ENCODE measurements at regions not wholly inside any gene's neighbourhood (a gene's known extent, or its start where the extent isn't known, plus 50 kb on each side); places are given as distances from the start of the nearest gene placed in this dataset.

GRCh38 chr1:219345953-219346352 lies 172.3 kb downstream of the LYPLAL1 start:
- Histone ChIP-seq H3K4me1 (replicated peaks in 1 of 4; ENCODE audit: control insufficient read depth in 3 of 4, insufficient read depth in 4 of 4, low read length in 3 of 4) (no peaks in the 10 kb centered on the region), H2AK5ac (ENCODE audit: low read depth, low read length) (no peak overlapping the region), H3K36me3 (ENCODE audit: control insufficient read depth in 2 of 4, insufficient read depth in 4 of 4, low read length in 3 of 4) (no peaks in the 10 kb centered on the region; a peak in 1 of 8 replicates), H3K9ac (replicated peaks in 1 of 4; ENCODE audit: extremely low read depth in 1 of 4, low read depth in 3 of 4, low read length in 3 of 4) (no peak overlapping the region), H3K27me3 (replicated peaks in 1 of 4; ENCODE audit: control insufficient read depth in 3 of 4, extremely low read depth in 1 of 4, insufficient read depth in 3 of 4, low read length in 3 of 4) (no peaks in the 10 kb centered on the region), H3K56ac (replicated peaks; ENCODE audit: insufficient read length, low read depth, low read length) (no peak overlapping the region), H3K4me2 (ENCODE audit: insufficient read depth in 1 of 2, low read depth in 2 of 2, low read length in 2 of 2) (no peak overlapping the region), H4K20me1 (replicated peaks in 1 of 2; ENCODE audit: control insufficient read depth in 1 of 2, insufficient read depth in 2 of 2, low read length in 2 of 2) (no peaks in the 10 kb centered on the region), H3K27ac (ENCODE audit: low read depth, low read length) (no peak overlapping the region), H3K79me1 (ENCODE audit: low read depth, low read length) (no peaks in the 10 kb centered on the region), H2AFZ (ENCODE audit: low read length) (no peak overlapping the region), H4K5ac (ENCODE audit: insufficient read length, low read depth, low read length) (no peak overlapping the region), H3K9me3 (ENCODE audit: insufficient read depth in 2 of 2, low read depth in 1 of 2, low read length in 1 of 2) (peaks cover 13 to 16% of the 10 kb centered on the region in 2 experiments), H3K79me2 (ENCODE audit: control insufficient read depth in 1 of 2, insufficient read depth in 2 of 2, low read length in 2 of 2) (no peaks in the 10 kb centered on the region), H3K23me2 (ENCODE audit: low read depth, low read length) (no peaks in the 10 kb centered on the region), H3K23ac (ENCODE audit: insufficient read length) (no peak overlapping the region), H2BK12ac (ENCODE audit: low read depth, low read length) (no peak overlapping the region), H2BK120ac (replicated peaks; ENCODE audit: low read depth, low read length) (no peak overlapping the region), H2BK15ac (ENCODE audit: low read length) (no peak overlapping the region), H3K14ac (ENCODE audit: insufficient read length) (no peak overlapping the region), H3K4ac (replicated peaks; ENCODE audit: insufficient read length, low read depth, low read length) (no peak overlapping the region), H3K18ac (ENCODE audit: extremely low read depth, low read length) (no peak overlapping the region), H4K8ac (ENCODE audit: extremely low read depth, insufficient read depth, low read length) (no peak overlapping the region), H2BK20ac (ENCODE audit: low read length) (no peak overlapping the region), H4K91ac (replicated peaks; ENCODE audit: insufficient read length, low read length) (no peak overlapping the region), H2BK5ac (ENCODE audit: low read depth, low read length) (no peak overlapping the region), H3K4me3 (ENCODE audit: extremely low read depth in 1 of 4, insufficient read depth in 2 of 4, low read depth in 3 of 4, low read length in 4 of 4) (no peak overlapping the region)
- CTCF ChIA-PET (ENCODE audit: partially characterized antibody): no interaction called here
- no peak for FAIRE-seq
- TF ChIP-seq MAX (IDR thresholded peaks at IDR 0.05) (no peak), SIX5 (IDR thresholded peaks at IDR 0.05; ENCODE audit: low read depth, low read length) (no peak), MAFK (IDR thresholded peaks at IDR 0.05; ENCODE audit: low read depth, low read length) (no peak), TBP (IDR thresholded peaks at IDR 0.05; ENCODE audit: low read depth, low read length) (no peak), GTF2F1 (IDR thresholded peaks at IDR 0.05; ENCODE audit: borderline replicate concordance, low read depth, low read length) (no peak), HDAC2 (IDR thresholded peaks at IDR 0.05; ENCODE audit: borderline replicate concordance in 1 of 2, low read depth in 2 of 2, low read length in 2 of 2) (no peak), FOSL1 (IDR thresholded peaks at IDR 0.05; ENCODE audit: insufficient read depth, low read depth, low read length) (no peak), RXRA (IDR thresholded peaks at IDR 0.05; ENCODE audit: insufficient read depth, low read depth, low read length) (no peak), ZNF274 (IDR thresholded peaks at IDR 0.05; ENCODE audit: borderline replicate concordance, extremely low read depth, low read length) (no peak), RAD21 (IDR thresholded peaks at IDR 0.05 in 1 of 2, conservative IDR thresholded peaks at IDR 0.05 in 1 of 2; ENCODE audit: low read depth in 2 of 2, low read length in 2 of 2) (no peak), PHF8 (conservative IDR thresholded peaks at IDR 0.05; ENCODE audit: low read depth, low read length) (no peak), JUND (IDR thresholded peaks at IDR 0.05; ENCODE audit: low read length) (no peak), NRF1 (IDR thresholded peaks at IDR 0.05; ENCODE audit: low read depth, low read length) (no peak), KDM1A (IDR thresholded peaks at IDR 0.05; ENCODE audit: borderline replicate concordance, low read length) (no peak), BCL11A (IDR thresholded peaks at IDR 0.05; ENCODE audit: low read depth in 2 of 2, low read length in 2 of 2) (no peak)
- POLR2A ChIA-PET (ENCODE audit: partially characterized antibody): no interaction called here
- DNase-seq (ENCODE audit: low read depth in 1 of 2, low spot score in 2 of 2): no peak
